ENCODE measurements at regions not wholly inside any gene's neighbourhood (a gene's known extent, or its start where the extent isn't known, plus 50 kb on each side); places are given as distances from the start of the nearest gene placed in this dataset.
"Not testable (repeated sequence)": the region's sequence is repeated elsewhere in the genome, so short reads cannot be mapped to it uniquely, and the experiment has no call there.

DNA sequence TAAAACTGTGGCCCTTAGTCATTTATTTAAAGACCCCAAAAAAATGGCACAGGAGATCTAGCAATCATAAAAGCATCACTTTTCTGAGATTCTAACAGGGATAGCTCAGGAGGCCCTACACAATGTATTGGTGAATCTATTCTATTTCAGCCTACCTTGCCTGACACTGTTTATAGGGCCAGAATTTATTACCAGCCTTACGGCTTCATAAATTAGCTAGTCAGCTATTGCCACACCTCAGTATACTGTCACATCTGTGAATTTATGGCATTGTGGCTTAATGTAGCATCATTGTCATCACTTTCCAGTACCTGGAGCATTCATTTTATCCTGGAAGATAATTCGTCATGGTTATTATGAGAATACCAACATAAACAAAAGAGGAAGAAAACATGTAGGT, 121.2 kb upstream of the ERG start:
- DNase-seq = no peak

DNA sequence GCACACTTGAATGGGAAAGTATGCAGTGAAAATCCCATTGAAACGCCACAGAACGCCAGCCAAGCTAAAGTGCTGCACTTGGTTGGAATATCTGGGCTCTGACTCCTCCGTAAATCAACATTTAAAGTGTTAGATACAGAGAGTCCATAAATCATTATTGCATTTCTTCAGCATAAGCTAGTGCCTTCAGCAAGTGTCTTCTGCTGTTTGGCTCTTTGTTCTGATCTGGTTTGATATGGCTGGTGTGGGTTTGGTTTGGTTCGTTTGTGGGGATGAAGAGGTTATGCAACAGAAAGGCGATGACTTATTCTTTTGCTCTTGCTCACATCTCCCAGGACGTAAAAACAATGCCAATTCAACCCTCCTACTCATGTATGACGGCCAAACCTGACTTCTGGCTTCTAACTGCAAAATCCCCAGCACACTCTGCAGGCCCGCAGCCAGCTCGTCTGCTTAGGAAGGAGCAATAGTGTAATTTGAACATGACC, 121.8 kb upstream of the ERG start:
- no peak for DNase-seq

DNA sequence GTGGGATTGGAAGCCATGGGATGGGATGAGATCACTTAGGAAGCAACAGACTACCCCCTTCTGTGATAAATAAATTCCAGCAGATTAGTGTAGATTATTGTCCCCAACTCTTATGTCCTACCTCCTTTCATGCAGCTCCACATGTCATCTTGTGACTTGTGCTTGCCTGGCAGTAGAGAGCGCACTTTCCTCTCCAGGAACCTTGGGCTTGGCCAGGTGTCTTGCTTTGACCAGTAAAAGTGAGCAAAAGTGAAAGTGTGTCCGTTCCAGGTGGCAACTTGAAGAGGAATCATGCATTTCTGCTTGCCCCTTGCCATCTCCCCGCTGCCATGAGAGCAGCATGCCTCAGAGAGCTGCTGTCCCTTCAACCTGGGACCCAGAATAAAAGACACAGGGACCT, 122.9 kb upstream of the ERG start:
- no peak for DNase-seq

DNA sequence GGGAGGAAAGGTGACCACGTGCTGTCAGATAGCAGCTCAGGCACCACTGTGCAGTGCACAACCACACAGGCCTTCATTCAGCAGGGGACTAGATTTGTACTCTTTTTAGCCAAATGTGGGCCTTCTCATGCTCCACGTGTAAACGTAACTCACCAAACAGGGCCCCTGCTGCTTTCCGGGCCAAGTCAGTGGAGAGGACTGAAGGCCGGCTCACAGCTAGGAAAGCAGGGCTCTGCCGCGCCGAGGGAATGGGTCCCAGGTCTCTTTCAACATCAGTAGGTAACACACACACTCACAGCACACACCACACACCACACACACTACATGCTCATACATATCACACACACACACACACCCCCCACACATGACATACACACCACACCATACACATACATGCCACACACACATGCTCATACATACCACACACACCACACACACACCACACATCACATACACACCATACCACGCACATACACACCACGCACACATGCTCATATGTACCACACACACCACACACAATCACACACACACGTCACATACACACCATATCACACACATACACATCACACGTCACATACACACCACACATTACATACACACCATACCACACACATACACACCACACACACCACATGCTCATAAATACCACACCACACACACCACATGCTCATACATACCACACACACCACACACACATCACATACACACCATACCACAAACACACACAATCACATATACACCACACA, 124.0 kb upstream of the ERG start:
- DNase-seq = no peak

DNA sequence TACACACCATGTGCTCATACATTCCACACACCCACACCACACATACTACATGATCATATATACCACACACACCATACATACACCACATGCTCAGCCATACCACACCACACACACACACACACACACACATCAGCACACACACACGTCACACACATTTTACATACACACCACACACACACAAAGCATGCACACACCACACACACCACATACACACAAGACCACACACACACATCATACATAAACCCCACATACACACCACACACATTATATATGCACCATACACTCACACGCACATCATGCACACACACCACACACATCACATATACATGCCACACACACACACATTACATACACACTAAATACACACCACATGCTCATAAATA, 124.5 kb upstream of the ERG start:
- DNase-seq = no peak

DNA sequence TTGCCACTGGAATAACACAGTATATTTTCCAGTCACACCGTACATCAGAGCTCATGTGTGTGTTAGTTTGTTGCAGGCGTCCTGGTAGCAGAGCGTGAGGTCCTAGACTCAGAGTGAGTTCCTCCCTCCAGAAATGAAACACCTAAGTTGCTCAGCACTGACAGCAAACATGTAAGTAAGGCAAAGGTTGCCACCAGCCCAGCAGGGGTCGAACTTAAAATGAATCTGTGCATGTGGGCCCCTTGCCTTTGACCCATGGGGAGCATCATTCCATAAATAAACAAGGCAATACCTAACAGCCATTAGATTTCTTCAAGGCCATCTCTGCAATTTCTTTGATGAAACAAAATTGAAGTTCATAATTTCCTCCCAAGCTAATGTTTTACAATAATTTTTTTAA, 125.3 kb upstream of the ERG start:
- DNase-seq = no peak

DNA sequence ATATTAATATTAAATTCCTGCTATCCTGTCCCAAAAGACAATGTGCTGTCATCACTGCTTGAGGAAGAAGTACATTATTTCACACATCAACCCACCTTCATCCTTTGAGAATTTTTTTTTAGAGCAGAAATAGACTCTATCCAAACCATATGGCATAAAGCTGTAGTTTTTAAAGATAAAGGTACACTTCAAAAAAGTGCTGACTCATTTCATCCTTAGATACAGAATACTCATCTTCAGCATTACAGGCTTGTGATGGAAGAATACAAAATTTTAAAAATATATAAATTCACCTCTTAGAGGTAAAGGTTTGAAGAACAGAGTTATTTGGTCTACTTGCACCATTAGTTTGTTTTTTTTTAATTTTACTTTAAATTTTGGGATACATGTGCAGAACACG, 126.7 kb upstream of the ERG start:
- no peak for DNase-seq

DNA sequence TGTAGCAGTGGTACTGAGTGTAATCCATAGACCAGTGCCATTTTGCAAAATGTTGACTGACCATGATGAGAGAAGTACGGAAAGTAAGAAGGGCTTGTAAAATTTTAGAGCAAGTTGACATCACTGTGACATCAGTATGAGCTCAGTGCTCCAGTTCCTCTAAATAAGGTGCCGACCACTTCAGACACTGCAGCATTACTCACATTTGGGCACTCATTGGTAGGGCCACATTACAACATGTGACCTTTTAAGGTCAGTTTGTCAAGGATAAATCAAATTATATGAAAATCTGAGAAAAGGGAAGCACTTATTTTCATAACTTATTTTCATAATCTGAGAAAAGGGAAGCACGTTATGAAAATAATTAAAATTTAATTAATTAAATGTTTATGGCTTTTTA, 128.0 kb upstream of the ERG start:
- DNase-seq = no peak

DNA sequence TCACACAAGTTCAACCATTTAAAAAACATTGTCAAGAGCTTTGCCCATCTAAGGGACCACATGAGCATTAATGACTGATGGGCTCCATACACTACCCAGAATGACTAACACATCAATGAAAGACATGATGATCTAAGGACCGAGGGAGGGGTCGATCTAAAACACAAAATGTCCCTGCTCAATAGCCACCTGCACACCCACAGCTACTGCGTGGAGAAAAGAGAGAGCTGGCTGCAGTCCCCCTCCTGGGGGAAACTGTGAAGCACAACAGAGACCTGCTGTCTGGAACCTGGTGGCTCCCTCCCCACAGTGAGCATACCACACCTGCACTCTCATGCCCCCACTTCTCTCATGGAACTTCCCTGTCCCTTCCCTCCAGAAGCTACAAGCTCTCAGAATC, 130.1 kb upstream of the ERG start:
- DNase-seq = no peak

DNA sequence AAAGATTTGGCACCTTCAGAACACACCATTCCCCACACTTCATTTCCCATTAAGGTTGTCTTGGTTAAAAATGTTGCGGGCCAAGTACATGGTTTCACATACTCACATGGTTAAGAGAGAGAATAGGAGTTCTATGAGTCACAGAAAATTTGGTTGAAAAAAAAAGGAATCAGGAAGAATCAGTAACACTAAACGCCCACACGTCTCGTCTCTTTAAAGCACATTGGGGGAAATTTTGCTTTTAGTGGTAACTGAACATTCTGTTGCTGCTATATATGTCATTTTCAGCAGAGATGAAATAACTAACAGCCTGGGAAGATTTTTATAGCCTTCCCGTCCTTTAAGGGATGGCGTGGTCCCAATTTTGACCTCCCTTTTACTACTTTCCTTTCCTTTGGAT, 132.9 kb upstream of the ERG start:
- DNase-seq = no peak

DNA sequence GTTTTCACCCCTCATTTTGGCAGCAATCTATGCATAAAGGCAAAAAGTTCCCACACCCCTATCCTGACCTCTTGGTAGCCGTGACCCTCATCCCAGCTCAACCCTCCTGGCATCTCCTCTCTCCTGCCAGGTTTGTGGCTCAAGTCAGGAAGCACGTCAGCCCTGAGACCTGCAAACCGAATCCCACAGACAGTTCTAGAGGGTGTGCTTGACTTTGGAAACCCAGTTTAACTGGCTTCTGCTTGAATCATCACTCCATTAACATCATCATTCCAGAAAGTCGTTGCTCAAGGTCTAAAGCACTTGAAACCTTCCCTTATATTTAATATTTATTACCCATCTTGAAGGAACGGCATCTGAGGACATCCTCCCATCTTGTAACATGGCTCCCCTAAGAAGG, 133.4 kb upstream of the ERG start:
- DNase-seq = no peak

DNA sequence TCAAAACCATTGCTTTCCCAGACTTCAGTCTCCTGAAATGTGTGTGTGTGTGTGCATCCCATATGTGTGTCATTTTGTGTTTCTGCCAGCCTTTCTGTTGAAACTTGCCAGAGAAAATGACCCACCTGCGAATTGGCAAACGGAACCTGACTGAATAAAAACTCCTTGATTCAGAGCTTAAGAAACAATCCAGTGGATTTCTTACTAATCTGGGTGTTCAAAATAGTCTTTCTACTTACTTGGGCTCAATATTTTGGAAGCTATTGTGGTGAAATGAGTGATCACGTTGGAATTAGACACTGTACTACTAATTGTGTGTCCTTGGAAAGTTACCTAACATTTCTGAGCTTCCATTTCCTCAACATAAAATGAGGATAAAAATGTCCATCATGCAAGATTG, 138.9 kb upstream of the ERG start:
- DNase-seq = no peak

DNA sequence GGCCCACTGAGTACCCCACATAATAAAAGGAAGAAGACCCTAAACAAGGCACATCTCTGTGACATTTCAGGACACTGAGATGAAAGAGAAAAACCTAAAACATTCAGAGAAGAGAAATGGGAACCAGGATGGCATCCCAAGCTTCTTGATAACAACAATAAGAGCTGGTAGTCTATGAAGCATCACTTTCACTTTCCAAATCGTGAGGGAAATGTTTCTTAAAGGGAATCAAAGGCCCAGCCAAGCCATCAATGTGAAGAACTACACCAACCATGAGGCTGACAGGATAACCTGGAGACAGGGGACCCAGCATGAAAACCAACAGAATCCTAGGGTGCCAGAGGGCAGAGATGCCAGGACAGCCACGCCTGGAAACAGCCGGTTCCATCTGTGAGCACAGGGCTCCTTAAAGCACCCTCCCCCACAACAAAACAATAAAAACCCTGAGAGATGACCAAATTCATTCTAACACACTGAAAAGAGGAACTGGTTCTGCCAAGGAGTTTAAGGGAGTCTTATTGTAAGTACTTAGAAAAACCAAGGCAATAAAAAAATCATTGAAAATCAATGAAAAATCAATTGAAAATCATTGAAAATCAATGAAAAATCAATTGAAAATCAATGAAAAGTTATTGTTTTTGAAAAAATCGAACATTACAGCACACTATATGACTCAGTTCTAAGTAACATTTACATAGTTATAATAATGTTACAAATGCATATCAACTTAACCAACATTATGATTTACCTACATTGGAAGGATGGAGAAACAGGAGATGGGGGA, 141.5 kb upstream of the ERG start:
- DNase-seq = no peak

DNA sequence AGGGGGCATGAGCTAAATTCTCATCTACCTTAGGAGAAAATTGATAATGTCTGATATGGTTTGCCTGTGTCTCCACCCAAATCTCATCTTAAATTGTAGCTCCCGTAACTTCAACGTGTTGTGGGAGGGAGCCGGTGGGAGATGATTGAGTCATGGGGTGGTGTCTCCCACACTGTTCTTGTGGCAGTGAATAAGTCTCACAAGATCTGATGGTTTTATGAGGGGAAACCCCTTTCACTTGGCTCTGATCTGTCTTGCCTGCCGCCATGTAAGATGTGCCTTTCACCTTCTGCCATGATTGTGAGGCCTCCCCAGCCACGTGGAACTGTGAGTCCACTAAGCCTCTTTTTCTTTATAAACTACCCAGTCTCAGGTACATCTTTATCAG, 142.1 kb upstream of the ERG start:
- DNase-seq = not testable (repeated sequence)

DNA sequence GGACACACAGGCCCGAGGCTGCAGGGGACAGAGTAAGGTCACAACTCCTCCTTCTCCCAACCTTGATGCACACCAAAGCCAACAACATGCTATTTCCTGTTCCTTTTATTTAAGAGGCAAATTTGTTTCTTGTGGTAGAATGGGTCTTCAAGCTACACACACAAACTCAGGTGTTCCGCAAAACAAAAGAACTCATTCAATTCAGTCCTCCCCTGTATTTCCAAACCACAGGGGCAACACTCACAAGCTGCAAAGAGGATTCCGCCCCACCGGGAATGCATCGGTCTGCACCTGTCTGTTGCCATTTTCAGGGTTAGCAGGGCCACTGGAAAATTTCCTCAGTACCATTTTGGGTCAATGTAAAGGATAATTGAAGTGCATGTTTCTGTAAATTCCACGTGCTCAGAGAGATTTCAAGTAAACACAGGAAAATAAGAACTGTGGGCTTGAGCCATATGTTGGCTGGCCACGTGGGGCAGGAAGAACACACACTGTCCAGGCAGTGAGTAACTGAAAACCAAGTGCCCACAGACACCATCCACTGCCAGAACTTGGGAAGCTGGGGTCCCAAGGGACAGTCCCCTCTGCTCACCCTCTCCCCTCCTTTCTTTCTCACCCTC, 145.2 kb upstream of the ERG start:
- DNase-seq = no peak

DNA sequence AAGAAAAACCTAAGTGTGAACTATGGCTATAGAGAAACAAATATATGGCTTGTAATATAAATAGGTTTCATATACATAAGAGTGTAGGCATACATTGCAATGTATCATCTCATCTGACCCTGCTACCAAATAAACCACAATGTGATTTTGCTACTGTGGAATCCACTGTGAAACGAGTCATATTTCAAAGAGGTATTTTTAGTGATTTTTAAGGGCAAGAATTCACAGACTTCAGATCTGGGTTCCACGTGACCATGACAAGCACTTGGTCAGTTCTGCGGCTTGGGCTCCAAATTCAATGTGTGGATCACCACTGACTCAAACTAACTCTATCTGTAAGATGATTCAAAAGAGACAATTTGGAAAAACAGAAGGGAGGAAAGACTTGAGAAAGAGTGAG, 147.0 kb upstream of the ERG start:
- no peak for DNase-seq

DNA sequence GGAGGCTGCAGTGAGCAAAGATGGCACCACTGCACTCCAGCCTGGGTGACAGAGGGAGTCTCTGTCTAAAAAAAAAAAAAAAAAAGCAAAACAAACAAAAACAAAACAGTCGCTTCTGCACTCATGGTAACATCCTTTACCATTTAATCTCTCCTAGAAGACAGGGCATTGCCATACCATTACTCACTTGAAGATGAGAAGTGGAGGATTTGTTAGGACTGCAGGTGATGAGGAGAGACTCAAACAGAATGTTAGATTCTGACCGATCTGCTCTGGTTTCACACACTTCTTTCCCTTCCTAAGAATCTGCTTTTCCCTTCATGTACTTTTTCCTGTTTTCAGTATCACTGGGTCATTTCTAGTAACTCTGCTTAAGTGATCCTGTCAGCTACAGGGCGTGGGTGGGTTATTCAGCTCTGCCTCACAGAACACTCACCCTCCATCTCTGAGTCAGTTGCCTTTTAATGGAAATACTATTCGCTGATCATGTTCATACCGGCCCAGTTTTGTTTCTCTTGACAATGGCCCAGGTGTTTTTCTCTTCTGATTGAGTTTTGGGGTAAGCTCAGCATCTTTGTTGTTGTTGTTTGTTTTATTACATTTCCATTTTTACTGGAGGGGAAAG, 148.0 kb upstream of the ERG start:
- no peak for DNase-seq

DNA sequence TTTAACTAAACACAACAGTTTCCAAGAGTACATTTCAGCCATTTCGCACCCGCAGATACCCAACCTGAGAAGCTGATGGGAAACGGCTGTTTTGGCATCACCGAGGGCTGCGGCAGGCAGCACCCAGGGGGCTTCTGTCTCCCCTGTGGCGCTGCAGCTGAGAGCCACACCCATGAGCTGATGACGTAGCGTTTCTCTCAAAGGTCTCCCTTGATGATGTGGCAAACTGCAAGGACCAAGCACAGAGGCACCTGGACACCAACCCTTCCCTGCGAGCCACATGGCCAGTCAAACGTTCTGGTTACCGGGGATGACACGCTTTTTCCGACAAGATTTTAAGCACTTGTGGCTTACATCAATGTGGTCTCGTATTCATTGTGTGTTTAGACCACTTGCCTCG, 150.8 kb upstream of the ERG start:
- DNase-seq = no peak

DNA sequence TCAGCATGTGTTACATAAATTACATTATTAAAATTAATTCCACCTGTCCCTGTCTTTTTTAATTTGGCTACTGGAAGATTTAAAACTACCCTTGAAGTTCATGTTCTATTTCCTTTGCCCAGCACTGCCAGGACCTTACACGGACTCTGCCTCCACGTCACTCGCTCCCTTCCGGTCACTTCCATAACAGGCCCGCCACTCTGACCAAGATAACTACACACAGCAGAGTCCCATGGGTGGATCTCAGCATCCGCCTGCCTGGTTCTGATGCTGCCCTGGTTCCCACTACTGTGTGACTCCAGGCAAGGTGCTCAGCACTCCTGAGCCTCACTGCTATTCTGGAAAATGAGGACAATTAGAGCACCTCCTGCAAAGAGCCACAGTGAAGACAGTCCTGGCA, 153.3 kb upstream of the ERG start:
- no peak for DNase-seq

DNA sequence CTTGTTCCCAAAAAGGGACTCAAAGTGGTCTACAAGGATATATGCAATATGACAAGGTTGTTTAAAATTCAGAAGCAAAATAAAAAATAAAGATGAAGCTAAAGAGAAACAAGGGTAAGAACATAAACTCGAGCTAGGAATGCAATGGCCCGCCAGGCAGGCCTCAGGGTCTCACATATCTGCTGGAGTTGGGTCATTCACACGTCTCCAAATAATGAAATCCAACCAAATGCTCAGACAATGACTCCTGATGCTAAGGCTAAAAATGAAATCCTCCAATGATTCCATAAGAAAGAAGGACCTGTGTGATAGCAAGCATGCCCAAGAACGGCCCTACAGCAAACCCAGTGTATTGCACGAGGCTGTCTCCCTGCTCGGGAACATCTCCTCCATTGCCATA, 153.3 kb upstream of the ETS2 start:
- no peak for DNase-seq

DNA sequence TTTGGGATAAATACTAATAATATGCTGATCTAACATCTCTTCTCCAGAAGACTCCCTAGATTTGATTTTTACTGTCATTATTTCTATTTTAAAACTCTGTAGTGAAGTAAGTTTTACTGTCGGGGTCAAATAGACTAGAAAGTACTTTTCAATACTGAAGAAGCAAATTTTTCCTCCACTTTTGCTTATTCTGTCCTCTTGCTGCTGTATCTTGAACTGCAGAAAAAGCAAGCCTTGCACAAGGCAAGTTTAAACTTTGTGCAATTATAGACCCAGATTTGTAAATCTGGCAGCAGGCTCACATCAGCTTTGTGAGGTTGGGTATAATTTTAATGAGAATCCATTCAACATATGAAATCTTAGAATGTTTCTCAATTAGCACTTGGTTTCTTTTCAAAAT, 151.1 kb upstream of the ETS2 start:
- DNase-seq = no peak

DNA sequence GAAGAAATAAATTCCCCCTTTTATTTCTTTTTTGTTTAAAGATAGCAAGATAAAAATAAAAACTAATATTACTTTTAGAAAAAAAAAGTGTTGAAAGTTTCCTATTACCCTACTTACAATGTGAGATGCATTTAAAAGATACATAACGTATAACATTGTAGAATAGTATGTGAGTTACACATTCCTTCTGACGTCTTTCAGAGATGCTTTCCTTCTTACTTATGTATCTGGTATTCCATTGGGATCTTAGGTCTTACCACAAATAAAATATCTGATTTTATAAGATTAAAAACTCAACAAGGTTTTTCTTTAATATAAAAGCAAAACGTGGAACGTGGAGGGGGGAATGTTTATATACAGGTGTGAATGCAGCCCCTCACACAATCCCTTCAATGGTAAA, 147.2 kb upstream of the ETS2 start:
- DNase-seq = no peak

DNA sequence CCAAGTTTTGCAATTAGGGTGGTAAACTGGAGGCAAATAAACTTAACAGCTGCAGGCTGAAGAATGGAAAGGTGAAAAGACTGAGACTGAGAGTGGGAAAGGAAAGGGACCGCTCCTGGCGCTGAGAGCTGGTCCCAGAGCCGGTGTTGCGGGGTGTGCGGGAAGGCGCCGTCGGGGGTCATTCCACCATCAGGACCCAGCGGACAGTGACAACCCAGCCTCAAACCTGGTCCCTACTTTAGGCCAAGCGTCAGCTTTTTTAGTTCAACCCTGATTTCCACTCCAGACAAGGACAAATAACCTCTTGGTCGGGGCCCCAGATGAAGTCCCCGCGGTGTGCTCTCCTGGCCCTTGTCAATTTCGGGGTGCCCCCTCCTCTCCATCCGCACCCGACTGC, 145.8 kb upstream of the ETS2 start:
- no peak for DNase-seq
